HL-60 (cell line): ENCODE measurements at regions not wholly inside any gene's neighbourhood (a gene's known extent, or its start where the extent isn't known, plus 50 kb on each side); places are given as distances from the start of the nearest gene placed in this dataset.

Source experiments
- CTCF ChIP-seq: IDR thresholded peaks from one replicate; pipeline ENCODE4 v1.5.1; 2011; ENCODE audit warnings: low read length, control low read depth, inconsistent platforms; ENCODE audit not compliant: insufficient read depth
- GABPA ChIP-seq: IDR thresholded peaks from 2 replicates; pipeline ENCODE4 v1.6.1; 2012; ENCODE audit warnings: low read depth
- POLR2AphosphoS5 ChIP-seq: IDR thresholded peaks from 2 replicates; pipeline ENCODE4 v1.6.1; 2012; ENCODE audit warnings: low read depth
- REST ChIP-seq: IDR thresholded peaks from 2 replicates; pipeline ENCODE4 v1.6.1; 2012; ENCODE audit warnings: low read depth; ENCODE audit not compliant: insufficient replicate concordance

- TF ChIP-seq CTCF: no peak
- no peak for TF ChIP-seq POLR2AphosphoS5
- TF ChIP-seq GABPA: no peak
- no peak for TF ChIP-seq REST
These were observed 55.1 kb upstream of the CNTNAP4 start for GRCh38 chr16:76222087-76222486.
